ENCODE measurements at regions not wholly inside any gene's neighbourhood (a gene's known extent, or its start where the extent isn't known, plus 50 kb on each side); places are given as distances from the start of the nearest gene placed in this dataset.

DNA sequence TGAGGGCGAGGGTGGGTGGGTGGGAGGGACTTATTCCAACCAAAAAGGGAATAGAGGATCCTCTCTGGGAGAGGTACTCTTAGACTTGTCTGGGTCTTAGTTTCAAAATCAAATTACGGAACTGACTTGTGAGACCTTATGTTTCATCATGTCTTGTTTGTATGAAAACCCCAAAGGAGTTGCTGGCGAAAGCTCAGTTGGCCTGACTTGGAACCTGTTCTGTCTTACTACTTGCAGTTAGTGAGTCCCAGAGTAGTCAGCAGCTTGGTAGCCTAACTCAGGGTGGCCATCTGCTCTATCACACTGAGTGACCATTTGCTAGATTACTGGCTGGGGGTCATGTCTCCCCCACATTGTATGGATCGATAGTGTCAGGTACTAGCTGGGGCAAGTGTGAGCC is 114.9 kb upstream of the MOCS1 start:
- Histone ChIP-seq H3K4me2 (ENCODE audit: low read length) (no peak overlapping the region), H3K27me3 (ENCODE audit: insufficient read depth, low read length) (no peaks in the 10 kb centered on the region), H3K36me3 (ENCODE audit: insufficient read depth, low read length) (no peaks in the 10 kb centered on the region), H3K9ac (ENCODE audit: low read length) (no peak overlapping the region), H3K4me1 (ENCODE audit: insufficient read depth, low read length) (no peaks in the 10 kb centered on the region), H2AFZ (ENCODE audit: low read depth, low read length) (no peak overlapping the region), H3K9me3 (ENCODE audit: insufficient read depth, low read depth, low read length) (peaks cover 3% of the 10 kb centered on the region), H3K4me3 (ENCODE audit: insufficient read depth, low read depth, low read length) (no peak overlapping the region), H4K20me1 (ENCODE audit: insufficient read depth, low read length) (no peaks in the 10 kb centered on the region), H3K27ac (ENCODE audit: low read depth, low read length) (no peak overlapping the region), H3K79me2 (ENCODE audit: insufficient read depth, low read length) (no peaks in the 10 kb centered on the region)
- Mint-ChIP-seq H3K4me1 (ENCODE audit: low read depth, unreplicated experiment) (peaks cover under 1% of the 10 kb centered on the region), H3K4me3 (ENCODE audit: unreplicated experiment) (no peak overlapping the region), H3K36me3 (ENCODE audit: low read depth, unreplicated experiment) (peaks cover 2% of the 10 kb centered on the region), H3K9me3 (ENCODE audit: unreplicated experiment) (peaks cover 5% of the 10 kb centered on the region), H3K27ac (ENCODE audit: unreplicated experiment) (no peak overlapping the region), H3K27me3 (ENCODE audit: low read depth, unreplicated experiment) (peaks cover 10% of the 10 kb centered on the region)
- FAIRE-seq: no peak
- no peak for DNase-seq (ENCODE audit: low read depth)
- TF ChIP-seq EZH2 (IDR thresholded peaks at IDR 0.05; ENCODE audit: insufficient read depth, low read length): no peak
- TF ChIP-seq, protein P1, sequence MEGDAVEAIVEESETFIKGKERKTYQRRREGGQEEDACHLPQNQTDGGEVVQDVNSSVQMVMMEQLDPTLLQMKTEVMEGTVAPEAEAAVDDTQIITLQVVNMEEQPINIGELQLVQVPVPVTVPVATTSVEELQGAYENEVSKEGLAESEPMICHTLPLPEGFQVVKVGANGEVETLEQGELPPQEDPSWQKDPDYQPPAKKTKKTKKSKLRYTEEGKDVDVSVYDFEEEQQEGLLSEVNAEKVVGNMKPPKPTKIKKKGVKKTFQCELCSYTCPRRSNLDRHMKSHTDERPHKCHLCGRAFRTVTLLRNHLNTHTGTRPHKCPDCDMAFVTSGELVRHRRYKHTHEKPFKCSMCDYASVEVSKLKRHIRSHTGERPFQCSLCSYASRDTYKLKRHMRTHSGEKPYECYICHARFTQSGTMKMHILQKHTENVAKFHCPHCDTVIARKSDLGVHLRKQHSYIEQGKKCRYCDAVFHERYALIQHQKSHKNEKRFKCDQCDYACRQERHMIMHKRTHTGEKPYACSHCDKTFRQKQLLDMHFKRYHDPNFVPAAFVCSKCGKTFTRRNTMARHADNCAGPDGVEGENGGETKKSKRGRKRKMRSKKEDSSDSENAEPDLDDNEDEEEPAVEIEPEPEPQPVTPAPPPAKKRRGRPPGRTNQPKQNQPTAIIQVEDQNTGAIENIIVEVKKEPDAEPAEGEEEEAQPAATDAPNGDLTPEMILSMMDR (IDR thresholded peaks at IDR 0.05; ENCODE audit: insufficient read depth, low read depth, low read length): no peak

DNA sequence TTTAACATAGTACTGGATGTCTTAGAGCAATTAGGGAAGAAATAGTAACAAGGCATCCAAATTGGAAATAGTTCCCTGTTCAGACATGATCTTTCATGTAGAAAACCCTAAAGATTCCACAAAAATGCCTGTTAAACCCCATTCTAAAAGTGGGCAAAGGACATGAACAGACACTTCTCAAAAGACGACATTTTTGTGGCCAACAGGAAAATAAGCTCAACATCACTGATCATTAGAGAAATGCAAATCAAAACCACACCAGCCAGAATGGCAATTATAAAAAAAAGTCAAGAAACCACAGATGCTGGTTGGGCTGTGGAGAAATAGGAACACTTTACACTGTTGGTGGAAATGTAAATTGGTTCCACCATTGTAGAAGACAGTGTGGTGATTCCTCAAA is 109.9 kb upstream of the MOCS1 start:
- Histone ChIP-seq H3K27ac (ENCODE audit: low read depth, low read length) (no peak overlapping the region), H3K9ac (ENCODE audit: low read length) (no peak overlapping the region), H4K20me1 (ENCODE audit: insufficient read depth, low read length) (no peaks in the 10 kb centered on the region), H3K27me3 (ENCODE audit: insufficient read depth, low read length) (no peaks in the 10 kb centered on the region), H3K4me2 (ENCODE audit: low read length) (no peak overlapping the region), H3K4me1 (ENCODE audit: insufficient read depth, low read length) (no peaks in the 10 kb centered on the region), H3K36me3 (ENCODE audit: insufficient read depth, low read length) (no peaks in the 10 kb centered on the region), H3K4me3 (ENCODE audit: insufficient read depth, low read depth, low read length) (no peak overlapping the region), H3K9me3 (ENCODE audit: insufficient read depth, low read depth, low read length) (peaks cover 3% of the 10 kb centered on the region), H2AFZ (ENCODE audit: low read depth, low read length) (no peak overlapping the region), H3K79me2 (ENCODE audit: insufficient read depth, low read length) (no peaks in the 10 kb centered on the region)
- no peak for TF ChIP-seq EZH2 (IDR thresholded peaks at IDR 0.05; ENCODE audit: insufficient read depth, low read length)
- no peak overlapping the region for H3K4me3 Mint-ChIP-seq (ENCODE audit: unreplicated experiment)
- peaks cover 6% of the 10 kb centered on the region for H3K9me3 Mint-ChIP-seq (ENCODE audit: unreplicated experiment)
- no peak for DNase-seq (ENCODE audit: low read depth)
- FAIRE-seq: no peak
- no peaks in the 10 kb centered on the region for H3K4me1 Mint-ChIP-seq (ENCODE audit: low read depth, unreplicated experiment)
- peaks cover 3% of the 10 kb centered on the region for H3K36me3 Mint-ChIP-seq (ENCODE audit: low read depth, unreplicated experiment)
- H3K27me3 Mint-ChIP-seq (ENCODE audit: low read depth, unreplicated experiment): peaks cover 5% of the 10 kb centered on the region
- H3K27ac Mint-ChIP-seq (ENCODE audit: unreplicated experiment): no peak overlapping the region

DNA sequence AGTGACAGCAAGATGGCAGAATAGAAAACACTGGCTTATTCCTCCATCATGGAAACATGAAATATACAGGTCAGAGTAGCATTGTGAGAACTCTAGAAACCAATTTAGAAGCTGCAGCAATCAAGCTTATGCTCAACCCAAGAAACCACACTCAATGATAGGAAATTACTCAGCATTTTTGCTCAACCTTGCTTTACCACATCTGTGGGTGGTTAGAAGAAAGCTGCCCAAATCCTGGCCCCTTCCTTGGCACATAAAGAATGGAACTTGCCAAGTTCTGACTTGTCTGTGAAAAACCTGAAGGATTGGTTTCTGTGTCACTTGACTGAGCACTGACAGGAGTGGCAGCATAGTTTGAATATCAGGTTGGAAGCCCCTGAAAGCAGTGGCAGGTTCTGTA is 108.0 kb upstream of the MOCS1 start:
- TF ChIP-seq, protein P1 (IDR thresholded peaks at IDR 0.05; ENCODE audit: insufficient read depth, low read depth, low read length): no peak
- no peak for TF ChIP-seq EZH2 (IDR thresholded peaks at IDR 0.05; ENCODE audit: insufficient read depth, low read length)
- H3K36me3 ChIP-seq (ENCODE audit: insufficient read depth, low read length): no peaks in the 10 kb centered on the region
- no peak overlapping the region for H3K4me2 ChIP-seq (ENCODE audit: low read length)
- FAIRE-seq (no peak), DNase-seq (ENCODE audit: low read depth) (no peak)
- H3K9me3 ChIP-seq (ENCODE audit: insufficient read depth, low read depth, low read length): peaks cover 6% of the 10 kb centered on the region
- peaks cover 1% of the 10 kb centered on the region for H3K36me3 Mint-ChIP-seq (ENCODE audit: low read depth, unreplicated experiment)
- no peak overlapping the region for H3K4me3 ChIP-seq (ENCODE audit: insufficient read depth, low read depth, low read length)
- H3K27ac ChIP-seq (ENCODE audit: low read depth, low read length): no peak overlapping the region
- peaks cover 6% of the 10 kb centered on the region for H3K9me3 Mint-ChIP-seq (ENCODE audit: unreplicated experiment)
- peaks cover 6% of the 10 kb centered on the region for H3K27me3 Mint-ChIP-seq (ENCODE audit: low read depth, unreplicated experiment)
- no peak overlapping the region for H3K27ac Mint-ChIP-seq (ENCODE audit: unreplicated experiment)
- no peaks in the 10 kb centered on the region for H3K79me2 ChIP-seq (ENCODE audit: insufficient read depth, low read length)
- H3K4me1 Mint-ChIP-seq (ENCODE audit: low read depth, unreplicated experiment): no peaks in the 10 kb centered on the region
- no peaks in the 10 kb centered on the region for H4K20me1 ChIP-seq (ENCODE audit: insufficient read depth, low read length)
- H3K4me3 Mint-ChIP-seq (ENCODE audit: unreplicated experiment): no peak overlapping the region
- H3K27me3 ChIP-seq (ENCODE audit: insufficient read depth, low read length): no peaks in the 10 kb centered on the region
- no peaks in the 10 kb centered on the region for H3K4me1 ChIP-seq (ENCODE audit: insufficient read depth, low read length)
- H2AFZ ChIP-seq (ENCODE audit: low read depth, low read length): no peak overlapping the region
- no peak overlapping the region for H3K9ac ChIP-seq (ENCODE audit: low read length)

Data from astrocyte (in vitro differentiated cells and primary cell).